ENCODE measurements at regions not wholly inside any gene's neighbourhood (a gene's known extent, or its start where the extent isn't known, plus 50 kb on each side); places are given as distances from the start of the nearest gene placed in this dataset.

- ChIA-PET POLR2A (no interaction called here), CTCF (no interaction called here)
- no peak for DNase-seq (ENCODE audit: extremely low spot score)
- TF ChIP-seq SUZ12 (IDR thresholded peaks at IDR 0.05), result no peak
- no peak for TF ChIP-seq LEF1 (IDR thresholded peaks at IDR 0.05; ENCODE audit: borderline replicate concordance)
- TF ChIP-seq SP1 (IDR thresholded peaks at IDR 0.05), result no peak
- no peak for TF ChIP-seq ELF4 (IDR thresholded peaks at IDR 0.05)
- TF ChIP-seq ARNT (IDR thresholded peaks at IDR 0.05), result no peak
- TF ChIP-seq L3MBTL2 (conservative IDR thresholded peaks at IDR 0.05), result no peak
- no peak for TF ChIP-seq BHLHE40 (IDR thresholded peaks at IDR 0.05; ENCODE audit: borderline replicate concordance)
- no peak for TF ChIP-seq FOXK2 (IDR thresholded peaks at IDR 0.05)
- no peak for TF ChIP-seq PKNOX1 (IDR thresholded peaks at IDR 0.05)
- TF ChIP-seq ZNF384 (IDR thresholded peaks at IDR 0.05), result no peak
- TF ChIP-seq TARDBP (IDR thresholded peaks at IDR 0.05), result no peak
- no peak for TF ChIP-seq HDGF (IDR thresholded peaks at IDR 0.05; ENCODE audit: borderline replicate concordance)
- TF ChIP-seq NFRKB (IDR thresholded peaks at IDR 0.05), result no peak
- TF ChIP-seq FOXM1 (IDR thresholded peaks at IDR 0.05; ENCODE audit: borderline replicate concordance), result no peak
These were observed 215.0 kb upstream of the PRNP start for GRCh38 chr20:4471221-4471620.

GRCh38 chr20:4470375-4470774 lies 215.9 kb upstream of the PRNP start:
- no peak for TF ChIP-seq HDGF (IDR thresholded peaks at IDR 0.05; ENCODE audit: borderline replicate concordance)
- TF ChIP-seq FOXA1 (IDR thresholded peaks at IDR 0.05), result no peak
- no peak for TF ChIP-seq ARNT (IDR thresholded peaks at IDR 0.05)
- TF ChIP-seq SUZ12 (IDR thresholded peaks at IDR 0.05), result no peak
- no peak for TF ChIP-seq BHLHE40 (IDR thresholded peaks at IDR 0.05; ENCODE audit: borderline replicate concordance)
- no peak for TF ChIP-seq SP1 (IDR thresholded peaks at IDR 0.05)
- TF ChIP-seq FOXM1 (IDR thresholded peaks at IDR 0.05; ENCODE audit: borderline replicate concordance), result no peak
- no peak for TF ChIP-seq NFRKB (IDR thresholded peaks at IDR 0.05)
- TF ChIP-seq ELF4 (IDR thresholded peaks at IDR 0.05), result no peak
- TF ChIP-seq LEF1 (IDR thresholded peaks at IDR 0.05; ENCODE audit: borderline replicate concordance), result no peak
- no peak for TF ChIP-seq ZNF384 (IDR thresholded peaks at IDR 0.05)
- no peak for TF ChIP-seq TARDBP (IDR thresholded peaks at IDR 0.05)
- no peak for TF ChIP-seq PKNOX1 (IDR thresholded peaks at IDR 0.05)
- TF ChIP-seq CTBP1 (IDR thresholded peaks at IDR 0.05; ENCODE audit: borderline replicate concordance), result no peak
- no peak for TF ChIP-seq L3MBTL2 (conservative IDR thresholded peaks at IDR 0.05)
- ChIA-PET CTCF (no interaction called here), POLR2A (no interaction called here)
- DNase-seq (ENCODE audit: extremely low spot score), result no peak

- ChIA-PET CTCF (no interaction called here), POLR2A (no interaction called here)
- TF ChIP-seq PKNOX1 (IDR thresholded peaks at IDR 0.05), result no peak
- TF ChIP-seq ZNF384 (IDR thresholded peaks at IDR 0.05), result no peak
- DNase-seq (ENCODE audit: extremely low spot score), result no peak
These were observed 216.3 kb upstream of the PRNP start for GRCh38 chr20:4469910-4470309.

GRCh38 chr20:4468114-4468513 lies 218.1 kb upstream of the PRNP start:
- POLR2A ChIA-PET, result no interaction called here
- CTCF ChIA-PET, result interaction anchor here (0.5 kb wide), 1 partner anchor 98 kb away, joined by 3 read pairs; no protein-coding TSS in a partner anchor
- TF ChIP-seq FOXA1 (IDR thresholded peaks at IDR 0.05), result no peak
- no peak for TF ChIP-seq NFRKB (IDR thresholded peaks at IDR 0.05)
- TF ChIP-seq PKNOX1 (IDR thresholded peaks at IDR 0.05), result no peak
- no peak for TF ChIP-seq TARDBP (IDR thresholded peaks at IDR 0.05)
- TF ChIP-seq ZNF384 (IDR thresholded peaks at IDR 0.05), result no peak
- no peak for TF ChIP-seq CTBP1 (IDR thresholded peaks at IDR 0.05; ENCODE audit: borderline replicate concordance)
- TF ChIP-seq SP1 (IDR thresholded peaks at IDR 0.05), result no peak
- no peak for TF ChIP-seq HDGF (IDR thresholded peaks at IDR 0.05; ENCODE audit: borderline replicate concordance)
- no peak for TF ChIP-seq BHLHE40 (IDR thresholded peaks at IDR 0.05; ENCODE audit: borderline replicate concordance)
- TF ChIP-seq FOXK2 (IDR thresholded peaks at IDR 0.05), result no peak
- no peak for TF ChIP-seq LEF1 (IDR thresholded peaks at IDR 0.05; ENCODE audit: borderline replicate concordance)
- TF ChIP-seq ARNT (IDR thresholded peaks at IDR 0.05), result no peak
- TF ChIP-seq SUZ12 (IDR thresholded peaks at IDR 0.05), result no peak
- TF ChIP-seq FOXM1 (IDR thresholded peaks at IDR 0.05; ENCODE audit: borderline replicate concordance), result no peak
- no peak for TF ChIP-seq L3MBTL2 (conservative IDR thresholded peaks at IDR 0.05)
- no peak for TF ChIP-seq ELF4 (IDR thresholded peaks at IDR 0.05)
- DNase-seq (ENCODE audit: extremely low spot score), result no peak

- ChIA-PET POLR2A (no interaction called here), CTCF (no interaction called here)
- no peak for DNase-seq (ENCODE audit: extremely low spot score)
- TF ChIP-seq CTBP1 (IDR thresholded peaks at IDR 0.05; ENCODE audit: borderline replicate concordance), result no peak
- no peak for TF ChIP-seq ARNT (IDR thresholded peaks at IDR 0.05)
- TF ChIP-seq NFRKB (IDR thresholded peaks at IDR 0.05), result no peak
- no peak for TF ChIP-seq L3MBTL2 (conservative IDR thresholded peaks at IDR 0.05)
- no peak for TF ChIP-seq ELF4 (IDR thresholded peaks at IDR 0.05)
- no peak for TF ChIP-seq LEF1 (IDR thresholded peaks at IDR 0.05; ENCODE audit: borderline replicate concordance)
- TF ChIP-seq FOXM1 (IDR thresholded peaks at IDR 0.05; ENCODE audit: borderline replicate concordance), result no peak
- no peak for TF ChIP-seq SP1 (IDR thresholded peaks at IDR 0.05)
- no peak for TF ChIP-seq FOXA1 (IDR thresholded peaks at IDR 0.05)
- TF ChIP-seq ZNF384 (IDR thresholded peaks at IDR 0.05), result no peak
- no peak for TF ChIP-seq FOXK2 (IDR thresholded peaks at IDR 0.05)
- TF ChIP-seq PKNOX1 (IDR thresholded peaks at IDR 0.05), result no peak
- no peak for TF ChIP-seq BHLHE40 (IDR thresholded peaks at IDR 0.05; ENCODE audit: borderline replicate concordance)
- TF ChIP-seq TARDBP (IDR thresholded peaks at IDR 0.05), result no peak
These were observed 216.9 kb upstream of the ADRA1D start for GRCh38 chr20:4465855-4466545.
